OCI-LY7 (cell line): ENCODE measurements at regions not wholly inside any gene's neighbourhood (a gene's known extent, or its start where the extent isn't known, plus 50 kb on each side); places are given as distances from the start of the nearest gene placed in this dataset.

ENCODE experiments used
- BruUV-seq: library from RNA; stranded (reverse); fragments of 400-500 nt; replicated peaks from 2 replicates; lab custom pipeline; 2021; lab: Mats Ljungman, UMichigan
- CTCF ChIA-PET: fragments of 300-600 bp; sonication (Branson Sonifier 250); formaldehyde crosslinking; loops from one replicate; lab custom pipeline; 2022; ENCODE audit warnings: antibody characterized with exemption; ENCODE audit not compliant: unreplicated experiment; lab: Charles Lee
- POLR2A ChIA-PET: fragments of 300-600 bp; sonication (Branson Sonifier 250); formaldehyde crosslinking; loops from one replicate; lab custom pipeline; 2022; ENCODE audit warnings: antibody characterized with exemption; lab: Charles Lee
- DNase-seq: peaks from one replicate; pipeline ENCODE4 v3.0.0-alpha.2; 2015; ENCODE audit warnings: low spot score
- H2AFZ ChIP-seq: fragments of 200-600 bp; sonication (generic), shearing (Covaris generic); 2 replicates; pipeline ENCODE4 v1.6.1; 2014; ENCODE audit warnings: mild to moderate bottlenecking, antibody characterized with exemption, low read length, moderate library complexity
- H3K27ac ChIP-seq: fragments of 200-600 bp; sonication (generic); 2 replicates; pipeline ENCODE4 v1.5.1; 2014; ENCODE audit warnings: mixed run types, low read depth, mild to moderate bottlenecking, moderate library complexity, low read length, inconsistent platforms; ENCODE audit not compliant: poor library complexity, severe bottlenecking
- H3K36me3 ChIP-seq: fragments of 200-600 bp; sonication (generic); 2 replicates; pipeline ENCODE4 v1.6.1; 2014; ENCODE audit warnings: mild to moderate bottlenecking, antibody characterized with exemption, low read length, moderate library complexity, mixed read lengths; ENCODE audit not compliant: insufficient read depth
- H3K4me1 ChIP-seq: fragments of 200-600 bp; sonication (generic); 2 replicates; pipeline ENCODE4 v1.5.1; 2014; ENCODE audit warnings: mild to moderate bottlenecking, low read length; ENCODE audit not compliant: insufficient read depth, poor library complexity, severe bottlenecking
- H3K4me2 ChIP-seq: fragments of 200-600 bp; sonication (generic); 2 replicates; pipeline ENCODE4 v1.6.1; 2014; ENCODE audit warnings: mild to moderate bottlenecking, low read length
- H3K4me3 ChIP-seq: fragments of 200-600 bp; sonication (generic); 2 replicates; pipeline ENCODE4 v1.5.1; 2014; ENCODE audit warnings: mild to moderate bottlenecking, low read depth, low read length; ENCODE audit not compliant: poor library complexity, severe bottlenecking
- H3K79me2 ChIP-seq: fragments of 200-600 bp; sonication (generic); 2 replicates; pipeline ENCODE4 v1.6.1; 2016; ENCODE audit warnings: low read depth, mild to moderate bottlenecking, low read length, moderate library complexity, mixed read lengths; ENCODE audit not compliant: insufficient read depth
- H3K9me2 ChIP-seq: fragments of 200-600 bp; sonication (generic); 2 replicates; pipeline ENCODE4 v1.6.1; 2016; ENCODE audit warnings: mild to moderate bottlenecking, low read length, mixed read lengths; ENCODE audit not compliant: insufficient read depth
- H3K9me3 ChIP-seq: fragments of 200-600 bp; sonication (generic); 2 replicates; pipeline ENCODE4 v1.6.1; 2014; ENCODE audit warnings: mild to moderate bottlenecking, mixed run types, low read length, mixed read lengths
- H4K20me1 ChIP-seq: fragments of 200-600 bp; sonication (generic); 2 replicates; pipeline ENCODE4 v1.6.1; 2014; ENCODE audit warnings: mild to moderate bottlenecking, antibody characterized with exemption, low read length, moderate library complexity, mixed read lengths; ENCODE audit not compliant: insufficient read depth
- EZH2phosphoT487 ChIP-seq: fragments of 200-600 bp; sonication (generic); IDR thresholded peaks from 2 replicates; pipeline ENCODE4 v1.6.1; 2018; ENCODE audit warnings: low read depth, borderline replicate concordance, mild to moderate bottlenecking, mixed run types, antibody characterized with exemption, low read length, moderate library complexity, mixed read lengths
- intact Hi-C: fragments of 100-400 bp; cut with micrococcal nuclease; formaldehyde crosslinking; loops from one replicate; pipeline ENCODE4 v1.10.0; 2022; ENCODE audit not compliant: unreplicated experiment
- TF ChIP-seq, protein P1 (sequence below): fragments of 200-600 bp; sonication (generic); conservative IDR thresholded peaks from 2 replicates; pipeline ENCODE4 v1.5.1; 2014; ENCODE audit warnings: mild to moderate bottlenecking, antibody characterized with exemption, low read length, moderate library complexity, mixed read lengths

DNA sequence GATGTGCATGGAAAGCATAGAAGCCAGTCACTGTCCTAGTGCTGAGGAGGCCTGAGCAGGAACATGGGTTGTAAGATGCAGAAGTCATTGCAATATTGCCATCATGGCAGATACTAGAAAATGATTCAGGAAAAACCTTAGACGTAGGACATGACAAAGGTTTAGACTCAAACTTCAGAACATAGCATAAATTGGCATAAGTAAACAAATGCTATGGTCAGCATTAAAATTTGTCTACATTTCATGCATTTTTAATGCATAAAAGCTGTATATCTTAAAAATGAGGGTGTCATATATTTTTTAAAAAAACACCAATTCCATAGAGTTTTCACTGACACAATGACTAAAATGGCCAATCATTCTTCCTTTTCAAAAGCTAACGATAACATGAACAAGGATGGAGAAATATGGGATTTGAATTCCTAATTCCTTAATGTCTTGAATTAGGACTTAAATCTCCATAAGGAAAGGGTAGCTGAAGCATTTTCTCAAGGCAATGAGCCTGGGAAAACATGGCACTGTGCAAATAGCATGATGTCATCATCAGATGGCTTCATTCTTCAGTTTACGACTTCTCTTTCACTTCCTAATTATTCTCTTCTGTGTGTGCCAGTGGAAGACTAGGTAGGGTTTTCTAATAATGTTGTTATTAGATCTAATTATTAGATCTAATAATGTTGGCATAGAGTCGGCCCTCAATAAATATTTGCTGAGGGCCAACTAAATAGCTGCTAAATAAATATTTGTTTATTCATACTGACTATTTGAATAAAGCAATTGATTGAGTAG is 125.1 kb upstream of the FRG1 start:
- Histone ChIP-seq H3K36me3 (no peaks in the 10 kb centered on the region), H3K4me1 (no peaks in the 10 kb centered on the region), H4K20me1 (no peaks in the 10 kb centered on the region), H3K4me3 (no peak overlapping the region), H3K79me2 (no peaks in the 10 kb centered on the region), H3K9me3 (no peaks in the 10 kb centered on the region), H2AFZ (no peak overlapping the region), H3K27ac (no peak overlapping the region), H3K4me2 (no peak overlapping the region), H3K9me2 (no peaks in the 10 kb centered on the region)
- BruUV-seq, result no TSS peak
- intact Hi-C loops, result no loop called here
- TF ChIP-seq, protein P1, sequence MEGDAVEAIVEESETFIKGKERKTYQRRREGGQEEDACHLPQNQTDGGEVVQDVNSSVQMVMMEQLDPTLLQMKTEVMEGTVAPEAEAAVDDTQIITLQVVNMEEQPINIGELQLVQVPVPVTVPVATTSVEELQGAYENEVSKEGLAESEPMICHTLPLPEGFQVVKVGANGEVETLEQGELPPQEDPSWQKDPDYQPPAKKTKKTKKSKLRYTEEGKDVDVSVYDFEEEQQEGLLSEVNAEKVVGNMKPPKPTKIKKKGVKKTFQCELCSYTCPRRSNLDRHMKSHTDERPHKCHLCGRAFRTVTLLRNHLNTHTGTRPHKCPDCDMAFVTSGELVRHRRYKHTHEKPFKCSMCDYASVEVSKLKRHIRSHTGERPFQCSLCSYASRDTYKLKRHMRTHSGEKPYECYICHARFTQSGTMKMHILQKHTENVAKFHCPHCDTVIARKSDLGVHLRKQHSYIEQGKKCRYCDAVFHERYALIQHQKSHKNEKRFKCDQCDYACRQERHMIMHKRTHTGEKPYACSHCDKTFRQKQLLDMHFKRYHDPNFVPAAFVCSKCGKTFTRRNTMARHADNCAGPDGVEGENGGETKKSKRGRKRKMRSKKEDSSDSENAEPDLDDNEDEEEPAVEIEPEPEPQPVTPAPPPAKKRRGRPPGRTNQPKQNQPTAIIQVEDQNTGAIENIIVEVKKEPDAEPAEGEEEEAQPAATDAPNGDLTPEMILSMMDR, result no peak
- TF ChIP-seq EZH2phosphoT487, result no peak
- CTCF ChIA-PET, result no interaction called here
- DNase-seq, result no peak
- POLR2A ChIA-PET, result interaction anchor here (0.9 kb wide), 1 partner anchor 19 kb away, joined by 3 read pairs; no protein-coding TSS in a partner anchor

DNA sequence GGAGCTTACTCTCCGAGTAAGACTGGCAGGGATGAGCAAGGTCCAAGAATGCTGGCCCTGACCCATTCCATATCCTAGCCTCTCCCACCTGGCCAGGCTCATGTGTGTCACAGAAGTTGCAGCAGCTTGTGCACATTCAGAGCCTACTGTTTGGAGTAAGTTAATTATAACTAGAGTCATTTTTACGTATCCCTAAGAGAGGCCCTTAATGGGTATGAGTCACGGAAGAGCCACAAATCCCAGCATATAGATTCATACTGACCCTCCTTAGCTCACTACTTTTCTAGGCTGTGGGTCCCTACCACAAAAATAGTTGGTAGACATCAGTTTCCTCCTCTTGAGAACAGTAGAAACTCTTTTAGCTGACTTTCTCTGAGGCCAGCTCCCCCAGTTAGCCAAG is 118.3 kb upstream of the FRG1 start:
- H3K4me2 ChIP-seq, result no peak overlapping the region
- no peak for DNase-seq
- H3K4me3 ChIP-seq, result no peak overlapping the region
- no peaks in the 10 kb centered on the region for H3K9me3 ChIP-seq
- H3K27ac ChIP-seq, result no peak overlapping the region
- intact Hi-C loops, result no loop called here
- H3K79me2 ChIP-seq, result no peaks in the 10 kb centered on the region
- ChIA-PET CTCF (no interaction called here), POLR2A (interaction anchor here (0.7 to 1.3 kb wide), 2 partner anchors 11 to 882 kb away, joined by 3 to 6 read pairs; no protein-coding TSS in a partner anchor)
- BruUV-seq, result no TSS peak
- TF ChIP-seq, protein P1, result no peak
- TF ChIP-seq EZH2phosphoT487, result no peak
- no peaks in the 10 kb centered on the region for H3K36me3 ChIP-seq
- no peaks in the 10 kb centered on the region for H3K4me1 ChIP-seq
- no peaks in the 10 kb centered on the region for H4K20me1 ChIP-seq
- no peaks in the 10 kb centered on the region for H3K9me2 ChIP-seq
- H2AFZ ChIP-seq, result no peak overlapping the region

- CTCF ChIA-PET, result no interaction called here
- H3K36me3 ChIP-seq, result no peaks in the 10 kb centered on the region
- H3K79me2 ChIP-seq, result no peaks in the 10 kb centered on the region
- POLR2A ChIA-PET, result no interaction called here
- no peak overlapping the region for H2AFZ ChIP-seq
- no TSS peak for BruUV-seq
- DNase-seq, result no peak
- no peaks in the 10 kb centered on the region for H4K20me1 ChIP-seq
- H3K4me2 ChIP-seq, result no peak overlapping the region
- TF ChIP-seq, protein P1, result no peak
- no peak for TF ChIP-seq EZH2phosphoT487
- intact Hi-C loops, result no loop called here
- no peaks in the 10 kb centered on the region for H3K4me1 ChIP-seq
- no peaks in the 10 kb centered on the region for H3K9me2 ChIP-seq
- H3K9me3 ChIP-seq, result no peaks in the 10 kb centered on the region
- H3K4me3 ChIP-seq, result no peak overlapping the region
- H3K27ac ChIP-seq, result no peak overlapping the region
Measured at GRCh38 chr4:189823591-189823990, 117.1 kb upstream of the FRG1 start.
